NCI-H146 (cell line): ENCODE measurements at regions not wholly inside any gene's neighbourhood (a gene's known extent, or its start where the extent isn't known, plus 50 kb on each side); places are given as distances from the start of the nearest gene placed in this dataset.

Source experiments
- DNase-seq: peaks from one replicate; lab custom pipeline; 2025; lab: John Stamatoyannopoulos, UW

- no peak for DNase-seq
Measured at GRCh38 chr4:23660865-23661264, 229.0 kb downstream of the PPARGC1A start.

DNA sequence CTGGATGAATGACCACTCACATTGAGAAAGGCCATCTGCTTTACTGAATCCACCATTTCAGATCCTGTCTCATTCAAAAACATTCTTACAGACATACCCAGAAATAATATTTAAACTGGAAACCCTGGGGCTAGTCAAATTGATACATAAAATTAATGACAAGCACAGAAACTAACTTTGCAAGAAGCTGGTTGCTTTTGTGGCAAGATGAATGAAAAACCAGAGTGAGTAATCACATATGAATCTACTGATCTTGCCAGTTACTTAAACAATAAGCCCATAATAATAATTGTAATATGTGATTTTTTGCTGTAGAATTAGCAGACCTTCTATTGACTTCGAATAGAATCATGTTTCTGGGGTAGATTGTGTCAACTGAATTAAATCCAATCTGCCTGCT lies 235.1 kb downstream of the PPARGC1A start:
- no peak for DNase-seq

GRCh38 chr4:23648854-23649596 lies 240.8 kb downstream of the PPARGC1A start:
- no peak for DNase-seq

DNA sequence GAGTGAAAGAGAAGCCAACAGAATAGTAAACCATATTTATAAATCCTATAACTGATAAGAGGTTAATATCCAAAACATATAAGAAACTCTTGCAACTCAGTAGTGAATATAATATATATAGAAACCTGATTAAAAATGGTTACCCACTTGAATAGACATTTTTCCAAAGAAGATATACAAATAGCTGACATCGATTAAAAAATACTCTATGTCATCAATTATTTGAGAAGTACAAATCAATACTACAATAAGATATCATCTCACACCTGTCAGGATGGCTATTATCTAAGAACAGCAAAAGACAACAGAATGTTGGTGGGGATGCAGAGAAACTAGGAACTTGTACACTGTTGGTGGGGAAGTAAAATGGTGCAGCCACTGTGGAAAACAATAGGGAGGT lies 254.4 kb downstream of the PPARGC1A start:
- no peak for DNase-seq

GRCh38 chr4:23631255-23631950 lies 258.4 kb downstream of the PPARGC1A start:
- no peak for DNase-seq

DNA sequence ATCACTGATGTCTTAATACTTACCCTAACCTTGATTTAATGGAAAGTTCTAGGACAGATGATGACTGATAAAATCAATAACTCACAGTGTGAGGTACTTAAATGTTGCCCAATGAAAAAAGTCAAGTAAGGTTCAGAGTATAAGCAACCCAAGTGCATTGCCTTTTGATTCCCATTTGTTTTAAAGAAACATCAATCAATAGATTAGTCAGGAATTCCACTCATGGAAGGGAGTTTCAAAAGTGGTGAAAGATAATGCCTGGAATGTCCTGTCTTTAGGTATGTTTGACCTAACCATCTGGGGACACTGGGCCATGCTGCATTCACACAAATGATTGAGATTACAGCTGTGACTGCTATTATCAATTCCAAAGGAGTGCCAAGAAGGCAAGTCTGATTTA lies 259.7 kb downstream of the PPARGC1A start:
- DNase-seq = no peak

GRCh38 chr4:23629421-23629820 lies 260.4 kb downstream of the PPARGC1A start:
- DNase-seq = no peak

DNA sequence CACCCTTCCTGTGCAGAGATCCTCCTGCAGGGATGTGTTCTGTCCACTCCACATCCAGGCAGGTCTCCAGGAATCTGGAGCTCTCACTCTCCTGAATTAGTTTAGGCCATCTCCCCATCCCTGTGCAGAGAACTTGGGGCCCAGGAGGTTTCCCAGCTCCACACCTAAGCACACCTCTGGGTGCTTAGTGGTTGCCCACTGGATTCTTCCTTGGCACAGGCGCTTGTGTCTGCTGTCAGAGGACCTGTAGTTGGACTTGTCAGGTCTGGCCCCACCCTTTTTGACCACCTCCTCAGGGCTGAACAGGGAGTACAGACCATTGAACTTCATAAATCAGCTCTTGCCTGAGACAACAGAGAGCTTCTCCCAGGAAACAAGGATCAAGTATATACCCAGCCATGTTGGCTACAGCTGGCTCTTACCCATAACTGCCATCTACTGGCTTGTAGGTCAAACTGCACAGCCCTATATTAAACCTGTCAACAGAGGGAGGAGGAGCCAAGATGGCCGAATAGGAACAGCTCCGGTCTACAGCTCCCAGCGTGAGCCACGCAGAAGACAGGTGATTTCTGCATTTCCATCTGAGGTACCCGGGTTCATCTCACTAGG lies 275.5 kb downstream of the PPARGC1A start:
- DNase-seq = peak; percentile 54

- no peak for DNase-seq
Measured at GRCh38 chr4:23613782-23614181, 276.1 kb downstream of the PPARGC1A start.

GRCh38 chr4:23602720-23603119 lies 287.1 kb downstream of the PPARGC1A start:
- no peak for DNase-seq

GRCh38 chr4:23594125-23594524 lies 295.7 kb downstream of the PPARGC1A start:
- no peak for DNase-seq

- DNase-seq = no peak
Measured at GRCh38 chr4:23590431-23590830, 299.4 kb downstream of the PPARGC1A start.

GRCh38 chr4:23584024-23584423 lies 305.8 kb downstream of the PPARGC1A start:
- no peak for DNase-seq

- DNase-seq = no peak
Measured at GRCh38 chr4:23582671-23583070, 307.2 kb downstream of the PPARGC1A start.

DNA sequence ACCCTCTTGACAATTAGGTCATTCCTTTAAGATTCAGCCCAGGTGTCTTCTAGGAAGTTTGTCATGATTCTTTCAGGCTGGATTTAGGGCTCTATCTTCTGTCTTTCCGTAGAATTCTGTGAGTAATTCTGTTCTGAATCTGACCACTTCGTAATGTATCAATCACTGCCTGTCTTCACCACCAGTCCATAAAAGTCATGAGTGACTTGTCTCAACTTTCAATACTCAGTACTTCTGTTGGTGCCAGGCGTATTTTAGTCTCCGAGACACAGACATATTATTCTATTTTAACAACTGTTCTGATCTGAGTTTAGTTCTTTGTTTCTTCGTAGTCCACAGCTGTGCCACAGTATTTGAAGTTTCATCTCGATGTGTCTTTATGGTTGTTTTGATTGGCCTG lies 310.7 kb downstream of the PPARGC1A start:
- no peak for DNase-seq

DNA sequence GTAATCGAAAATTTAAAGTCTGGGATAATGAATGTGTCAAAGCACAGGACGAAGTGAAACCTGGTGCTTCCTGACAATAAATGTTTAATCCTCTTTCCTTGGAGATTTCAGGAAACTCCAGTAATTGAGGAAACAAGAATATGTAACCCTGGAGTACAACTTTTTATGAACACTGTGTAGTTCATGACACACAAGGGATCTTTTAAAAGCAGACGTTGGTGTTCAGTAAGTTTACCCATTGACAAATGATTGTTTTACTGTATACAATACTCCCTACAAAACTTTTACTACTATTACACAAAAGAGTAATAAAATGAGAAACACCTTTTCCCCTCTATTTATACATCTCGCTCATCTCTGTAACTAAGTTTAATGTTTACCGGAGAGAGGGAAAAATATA lies 312.4 kb downstream of the PPARGC1A start:
- DNase-seq = no peak

- DNase-seq = no peak
Measured at GRCh38 chr4:23572382-23572781, 317.5 kb downstream of the PPARGC1A start.

GRCh38 chr4:23567338-23567737 lies 322.5 kb downstream of the PPARGC1A start:
- no peak for DNase-seq

GRCh38 chr4:23560748-23561147 lies 329.1 kb downstream of the PPARGC1A start:
- DNase-seq = no peak

DNA sequence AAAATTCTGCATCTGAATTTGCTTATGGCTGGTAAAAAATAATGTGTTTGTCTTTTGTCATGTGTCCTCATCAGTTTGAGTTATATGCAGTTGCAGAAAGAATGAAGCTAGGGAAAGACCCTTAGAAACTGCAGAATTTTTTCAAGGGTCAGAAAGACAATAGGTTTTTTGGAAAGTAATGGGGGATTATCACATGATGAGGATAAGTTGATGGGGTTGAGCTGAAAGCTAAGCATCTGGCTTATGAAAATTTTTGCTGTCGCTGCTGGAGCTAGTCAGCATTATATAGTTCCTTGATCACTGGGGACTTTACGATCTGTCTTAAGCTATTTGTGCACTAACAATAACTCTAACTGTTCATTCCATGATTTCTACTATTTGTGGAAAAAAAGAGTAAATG lies 331.7 kb downstream of the PPARGC1A start:
- no peak for DNase-seq

DNA sequence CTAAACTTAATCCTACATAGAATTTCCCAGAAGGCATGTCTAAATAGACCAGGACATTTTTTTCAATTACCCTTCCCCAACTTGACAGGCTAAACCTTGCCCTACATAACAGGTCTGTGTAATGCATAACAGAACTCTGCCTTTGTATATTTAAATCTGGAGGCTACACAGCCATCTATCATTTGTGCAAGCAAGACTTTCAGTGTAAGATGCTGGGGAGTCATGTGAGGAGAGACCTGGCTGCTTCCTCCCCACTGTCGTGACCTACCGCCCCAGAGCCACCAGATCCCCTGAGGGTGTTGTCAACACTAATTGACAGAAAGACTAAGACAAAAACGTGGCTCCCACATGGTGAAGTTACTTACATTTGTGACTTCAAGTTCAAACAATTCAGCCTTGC lies 342.2 kb downstream of the PPARGC1A start:
- no peak for DNase-seq

DNA sequence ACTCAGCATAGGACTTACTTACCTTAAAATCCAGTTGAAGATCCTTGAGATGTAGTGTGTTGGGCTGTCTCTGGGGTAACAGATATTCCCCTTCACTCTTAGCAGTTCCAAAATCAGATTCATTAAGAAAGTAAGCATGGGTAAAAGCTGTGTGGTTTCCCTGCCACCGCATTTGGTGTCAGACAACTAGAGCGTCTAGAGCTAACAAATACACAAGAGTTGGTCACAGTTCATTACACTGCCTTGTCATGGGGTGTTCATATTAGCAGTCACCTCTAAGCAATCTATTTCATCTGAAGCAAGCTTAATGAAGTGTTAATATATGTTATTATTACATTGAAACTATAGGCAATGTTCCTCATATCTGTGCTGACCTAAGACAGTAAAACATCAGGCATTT lies 342.8 kb downstream of the PPARGC1A start:
- DNase-seq = no peak

- no peak for DNase-seq
Measured at GRCh38 chr4:23539969-23540569, 349.8 kb downstream of the PPARGC1A start.
